SK-N-SH (cell line): ENCODE measurements at regions not wholly inside any gene's neighbourhood (a gene's known extent, or its start where the extent isn't known, plus 50 kb on each side); places are given as distances from the start of the nearest gene placed in this dataset.

Experiments
- CTCF ChIA-PET: fragments of 300-600, 350-600 bp; formaldehyde crosslinking; extraction: SDS; loops from one replicate; lab custom pipeline; 2021; lab: Yijun Ruan, JAX
- POLR2A ChIA-PET: fragments of 350-600 bp; sonication (Branson Sonifier 250); formaldehyde crosslinking; extraction: SDS; loops from one replicate; lab custom pipeline; 2020; ENCODE audit warnings: antibody characterized with exemption, inconsistent platforms; lab: Yijun Ruan, JAX
- DNase-seq: peaks from one replicate; pipeline ENCODE4 v3.0.0; 2012
- H2AFZ ChIP-seq: fragments of 200-600 bp; sonication (generic); 2 replicates; pipeline ENCODE4 v1.8.1; 2016; ENCODE audit warnings: antibody characterized with exemption, mild to moderate bottlenecking, low read depth
- H3F3A ChIP-seq: fragments of 200-600 bp; sonication (generic); replicated peaks from 2 replicates; pipeline ENCODE3; 2016; ENCODE audit warnings: antibody characterized with exemption, mild to moderate bottlenecking; ENCODE audit not compliant: insufficient read depth
- H3K27ac ChIP-seq, 2 experiments: fragments of 200-500 bp in 1 of 2; fragments of 200-600 bp in 1 of 2; sonication (Bioruptor generic) in 1 of 2; sonication (generic), shearing (Covaris generic) in 1 of 2; 2 replicates each; pipeline versions ENCODE4 v1.5.1 to v1.6.1; 2014 to 2016; ENCODE audit warnings: low read depth in 2 of 2, inconsistent platforms in 1 of 2, low read length in 1 of 2, mild to moderate bottlenecking in 1 of 2, mixed read lengths in 1 of 2
- H3K27me3 ChIP-seq: fragments of 200-600 bp; sonication (generic), shearing (Covaris generic); 2 replicates; pipeline ENCODE4 v1.6.1; 2016; ENCODE audit warnings: mixed run types; ENCODE audit not compliant: insufficient read depth
- H3K36me3 ChIP-seq, 2 experiments: fragments of 200-500 bp in 1 of 2; fragments of 200-600 bp in 1 of 2; sonication (Bioruptor generic) in 1 of 2; sonication (generic) in 1 of 2; replicated peaks in 1 of 2; 2 replicates each; pipeline versions ENCODE3 to v1.5.1; 2014 to 2016; ENCODE audit warnings: low read length in 1 of 2, mild to moderate bottlenecking in 1 of 2; ENCODE audit not compliant: insufficient read depth in 2 of 2, control insufficient read depth in 1 of 2
- H3K4me1 ChIP-seq, 2 experiments: fragments of 200-500 bp in 1 of 2; fragments of 200-600 bp in 1 of 2; sonication (Bioruptor generic) in 1 of 2; sonication (generic), shearing (Covaris generic) in 1 of 2; 2 replicates each; pipeline versions ENCODE4 v1.5.1 to v1.6.1; 2014 to 2016; ENCODE audit warnings: low read depth in 1 of 2, low read length in 1 of 2, mixed run types in 1 of 2; ENCODE audit not compliant: insufficient read depth in 2 of 2, control insufficient read depth in 1 of 2
- H3K4me2 ChIP-seq: fragments of 200-600 bp; sonication (generic), shearing (Covaris generic); 2 replicates; pipeline ENCODE4 v1.6.1; 2017; ENCODE audit warnings: mixed run types
- H3K4me3 ChIP-seq, 2 experiments: fragments of 200-500 bp in 1 of 2; fragments of 200-600 bp in 1 of 2; sonication (Bioruptor generic) in 1 of 2; sonication (generic), shearing (Covaris generic) in 1 of 2; 2 replicates each; pipeline versions ENCODE4 v1.5.1 to v1.8.1; 2014 to 2016; ENCODE audit warnings: low read depth in 2 of 2, inconsistent platforms in 1 of 2, low read length in 1 of 2, mild to moderate bottlenecking in 1 of 2, mixed read lengths in 1 of 2, moderate library complexity in 1 of 2
- H3K79me2 ChIP-seq: fragments of 200-600 bp; sonication (generic); 2 replicates; pipeline ENCODE4 v1.8.1; 2017; ENCODE audit warnings: mild to moderate bottlenecking; ENCODE audit not compliant: insufficient read depth
- H3K9ac ChIP-seq: fragments of 200-600 bp; sonication (generic); 2 replicates; pipeline ENCODE4 v1.6.1; 2017; ENCODE audit warnings: mixed run types
- H3K9me2 ChIP-seq: fragments of 200-600 bp; sonication (generic); 2 replicates; pipeline ENCODE4 v1.6.1; 2017; ENCODE audit warnings: mixed run types
- H3K9me3 ChIP-seq: fragments of 200-600 bp; sonication (generic); 2 replicates; pipeline ENCODE4 v1.6.1; 2017; ENCODE audit warnings: mixed run types, mild to moderate bottlenecking, moderate library complexity
- H4K20me1 ChIP-seq: fragments of 200-600 bp; sonication (generic); 2 replicates; pipeline ENCODE4 v1.6.1; 2017; ENCODE audit warnings: mild to moderate bottlenecking, mixed run types; ENCODE audit not compliant: insufficient read depth
- CHD2 ChIP-seq: fragments of 150-350 bp; IDR thresholded peaks from 2 replicates; pipeline ENCODE4 v1.6.1; 2018; ENCODE audit warnings: low read length; ENCODE audit not compliant: partially characterized antibody
- ELF1 ChIP-seq: IDR thresholded peaks from 2 replicates; pipeline ENCODE4 v1.4.0; 2012
- EP300 ChIP-seq, 2 experiments: IDR thresholded peaks; 2 replicates each; pipeline versions ENCODE4 v1.4.0 to v1.6.1; 2012; ENCODE audit warnings: borderline replicate concordance in 1 of 2, low read depth in 1 of 2, low read length in 1 of 2
- FOSL2 ChIP-seq: IDR thresholded peaks from 2 replicates; pipeline ENCODE4 v1.4.0; 2012; ENCODE audit warnings: low read depth, mild to moderate bottlenecking, moderate library complexity, borderline replicate concordance
- GABPA ChIP-seq: IDR thresholded peaks from 2 replicates; pipeline ENCODE4 v1.4.0; 2012; ENCODE audit warnings: low read depth, mild to moderate bottlenecking
- GATA2 ChIP-seq: sonication (generic); formaldehyde crosslinking; IDR thresholded peaks from 2 replicates; pipeline ENCODE4 v1.5.0; 2020; ENCODE audit warnings: mild to moderate bottlenecking, missing genetic modification reagents
- RAD21 ChIP-seq: IDR thresholded peaks from 2 replicates; pipeline ENCODE4 v1.6.1; 2012; ENCODE audit warnings: mild to moderate bottlenecking, low read length
- RFX5 ChIP-seq: IDR thresholded peaks from 2 replicates; pipeline ENCODE4 v1.6.1; 2012; ENCODE audit warnings: mild to moderate bottlenecking, improper control_type of control experiment, low read length
- RXRA ChIP-seq: IDR thresholded peaks from 2 replicates; pipeline ENCODE4 v1.4.0; 2012; ENCODE audit warnings: low read depth, mild to moderate bottlenecking, borderline replicate concordance
- SIN3A ChIP-seq: IDR thresholded peaks from 2 replicates; pipeline ENCODE4 v1.6.1; 2012; ENCODE audit warnings: low read depth, mild to moderate bottlenecking, low read length, moderate library complexity, borderline replicate concordance
- SMC3 ChIP-seq: IDR thresholded peaks from 2 replicates; pipeline ENCODE4 v1.6.1; 2012; ENCODE audit warnings: low read depth, low read length, improper control_type of control experiment
- TCF12 ChIP-seq: IDR thresholded peaks from 2 replicates; pipeline ENCODE4 v1.4.0; 2012
- TEAD4 ChIP-seq: IDR thresholded peaks from 2 replicates; pipeline ENCODE4 v1.4.0; 2012; ENCODE audit warnings: mild to moderate bottlenecking, borderline replicate concordance; ENCODE audit not compliant: insufficient read depth
- WGBS: methylation state at CpG from one replicate; pipeline ENCODE4 v1.1.6; 2017; ENCODE audit warnings: low lambda C conversion rate; 5-methylcytosine and 5-hydroxymethylcytosine counted together
- TF ChIP-seq, protein P1 (sequence below): IDR thresholded peaks from 2 replicates; pipeline ENCODE4 v1.6.1; 2012; ENCODE audit warnings: mild to moderate bottlenecking, low read depth, low read length, moderate library complexity
- TF ChIP-seq, protein P2 (sequence below): IDR thresholded peaks from 2 replicates; pipeline ENCODE4 v1.4.0; 2012; ENCODE audit warnings: low read depth
- TF ChIP-seq, protein P3 (sequence below): IDR thresholded peaks from 2 replicates; pipeline ENCODE4; 2012
- TF ChIP-seq, protein P4 (sequence below): fragments of 150-350 bp; IDR thresholded peaks from 2 replicates; pipeline ENCODE4 v1.6.1; 2017; ENCODE audit warnings: antibody characterized with exemption, low read length, low read depth, borderline replicate concordance

DNA sequence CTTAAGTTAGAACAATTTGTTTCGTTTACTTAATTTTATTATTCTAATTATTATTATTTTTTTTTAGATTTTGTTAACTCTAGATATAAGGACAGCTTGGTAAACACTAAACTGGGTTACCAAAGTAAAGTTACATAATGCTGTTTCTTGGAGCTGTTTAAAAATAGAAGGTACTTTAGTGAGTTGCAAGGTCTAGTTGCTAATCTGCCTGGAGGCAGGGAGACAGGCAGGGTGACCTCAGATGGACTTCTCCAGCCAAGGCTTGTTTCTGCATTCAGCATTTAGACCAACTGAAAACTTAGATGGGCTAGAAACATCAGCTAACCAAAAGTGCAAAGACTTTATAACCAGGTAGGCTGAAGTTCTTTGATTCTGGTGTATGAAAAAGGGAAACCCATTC is 336.4 kb upstream of the GRM7 start (continued):
- TF ChIP-seq, protein P1, sequence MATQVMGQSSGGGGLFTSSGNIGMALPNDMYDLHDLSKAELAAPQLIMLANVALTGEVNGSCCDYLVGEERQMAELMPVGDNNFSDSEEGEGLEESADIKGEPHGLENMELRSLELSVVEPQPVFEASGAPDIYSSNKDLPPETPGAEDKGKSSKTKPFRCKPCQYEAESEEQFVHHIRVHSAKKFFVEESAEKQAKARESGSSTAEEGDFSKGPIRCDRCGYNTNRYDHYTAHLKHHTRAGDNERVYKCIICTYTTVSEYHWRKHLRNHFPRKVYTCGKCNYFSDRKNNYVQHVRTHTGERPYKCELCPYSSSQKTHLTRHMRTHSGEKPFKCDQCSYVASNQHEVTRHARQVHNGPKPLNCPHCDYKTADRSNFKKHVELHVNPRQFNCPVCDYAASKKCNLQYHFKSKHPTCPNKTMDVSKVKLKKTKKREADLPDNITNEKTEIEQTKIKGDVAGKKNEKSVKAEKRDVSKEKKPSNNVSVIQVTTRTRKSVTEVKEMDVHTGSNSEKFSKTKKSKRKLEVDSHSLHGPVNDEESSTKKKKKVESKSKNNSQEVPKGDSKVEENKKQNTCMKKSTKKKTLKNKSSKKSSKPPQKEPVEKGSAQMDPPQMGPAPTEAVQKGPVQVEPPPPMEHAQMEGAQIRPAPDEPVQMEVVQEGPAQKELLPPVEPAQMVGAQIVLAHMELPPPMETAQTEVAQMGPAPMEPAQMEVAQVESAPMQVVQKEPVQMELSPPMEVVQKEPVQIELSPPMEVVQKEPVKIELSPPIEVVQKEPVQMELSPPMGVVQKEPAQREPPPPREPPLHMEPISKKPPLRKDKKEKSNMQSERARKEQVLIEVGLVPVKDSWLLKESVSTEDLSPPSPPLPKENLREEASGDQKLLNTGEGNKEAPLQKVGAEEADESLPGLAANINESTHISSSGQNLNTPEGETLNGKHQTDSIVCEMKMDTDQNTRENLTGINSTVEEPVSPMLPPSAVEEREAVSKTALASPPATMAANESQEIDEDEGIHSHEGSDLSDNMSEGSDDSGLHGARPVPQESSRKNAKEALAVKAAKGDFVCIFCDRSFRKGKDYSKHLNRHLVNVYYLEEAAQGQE = no peak

DNA sequence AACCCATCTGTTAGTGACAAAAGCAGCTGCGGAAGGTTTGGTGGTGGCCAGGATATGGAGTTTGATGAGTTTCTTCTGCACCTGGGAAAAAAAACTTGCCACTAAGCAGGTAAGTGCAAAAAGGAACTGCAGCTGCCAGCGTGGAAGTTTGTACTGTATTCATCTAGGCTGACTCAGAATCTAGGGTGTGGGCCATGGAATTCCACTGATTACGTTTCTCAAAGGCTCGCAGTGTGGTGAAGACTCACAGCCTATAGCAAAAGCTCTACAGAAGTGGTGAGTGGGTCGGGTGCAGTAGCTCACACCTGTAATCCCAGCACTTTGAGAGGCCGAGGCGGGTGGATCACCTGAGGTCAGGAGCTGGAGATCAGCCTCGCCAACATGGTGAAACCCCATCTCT is 334.6 kb upstream of the GRM7 start:
- no peaks in the 10 kb centered on the region for H3K79me2 ChIP-seq
- no peaks in the 10 kb centered on the region for H3K9me2 ChIP-seq
- H3K4me1 ChIP-seq = no peaks in the 10 kb centered on the region
- no peak overlapping the region for H3K4me2 ChIP-seq
- no peak overlapping the region for H2AFZ ChIP-seq
- no peak overlapping the region for H3K9ac ChIP-seq
- no peaks in the 10 kb centered on the region for H3K36me3 ChIP-seq
- ChIA-PET CTCF (no interaction called here), POLR2A (interaction anchor here (0.6 kb wide), 1 partner anchor 27 kb away, joined by 3 read pairs; no protein-coding TSS in a partner anchor)
- no peaks in the 10 kb centered on the region; the same call in 1 of the 2 replicates for H3K9me3 ChIP-seq
- no peaks in the 10 kb centered on the region for H3K27me3 ChIP-seq
- no peak overlapping the region for H3K4me3 ChIP-seq
- H3F3A ChIP-seq = no peaks in the 10 kb centered on the region
- DNase-seq = no peak
- H3K27ac ChIP-seq = no peak overlapping the region
- no peaks in the 10 kb centered on the region for H4K20me1 ChIP-seq
- 19% methylated on average over 8 of the region's 8 CpGs for WGBS
- TF ChIP-seq, protein P2, sequence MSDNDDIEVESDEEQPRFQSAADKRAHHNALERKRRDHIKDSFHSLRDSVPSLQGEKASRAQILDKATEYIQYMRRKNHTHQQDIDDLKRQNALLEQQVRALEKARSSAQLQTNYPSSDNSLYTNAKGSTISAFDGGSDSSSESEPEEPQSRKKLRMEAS = no peak
- TF ChIP-seq RFX5 (no peak), CHD2 (no peak), ELF1 (no peak), RXRA (no peak), TEAD4 (no peak), FOSL2 (no peak), SIN3A (no peak), SMC3 (no peak), EP300 (IDR thresholded peaks at IDR 0.05; ENCODE audit: borderline replicate concordance in 1 of 2, low read depth in 1 of 2, low read length in 1 of 2) (no peak), GABPA (no peak), RAD21 (no peak), GATA2 (CRISPR knock-in tag) (no peak), TCF12 (no peak)
- TF ChIP-seq, protein P3, sequence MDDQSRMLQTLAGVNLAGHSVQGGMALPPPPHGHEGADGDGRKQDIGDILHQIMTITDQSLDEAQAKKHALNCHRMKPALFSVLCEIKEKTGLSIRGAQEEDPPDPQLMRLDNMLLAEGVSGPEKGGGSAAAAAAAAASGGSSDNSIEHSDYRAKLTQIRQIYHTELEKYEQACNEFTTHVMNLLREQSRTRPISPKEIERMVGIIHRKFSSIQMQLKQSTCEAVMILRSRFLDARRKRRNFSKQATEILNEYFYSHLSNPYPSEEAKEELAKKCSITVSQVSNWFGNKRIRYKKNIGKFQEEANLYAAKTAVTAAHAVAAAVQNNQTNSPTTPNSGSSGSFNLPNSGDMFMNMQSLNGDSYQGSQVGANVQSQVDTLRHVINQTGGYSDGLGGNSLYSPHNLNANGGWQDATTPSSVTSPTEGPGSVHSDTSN = no peak
- TF ChIP-seq, protein P4, sequence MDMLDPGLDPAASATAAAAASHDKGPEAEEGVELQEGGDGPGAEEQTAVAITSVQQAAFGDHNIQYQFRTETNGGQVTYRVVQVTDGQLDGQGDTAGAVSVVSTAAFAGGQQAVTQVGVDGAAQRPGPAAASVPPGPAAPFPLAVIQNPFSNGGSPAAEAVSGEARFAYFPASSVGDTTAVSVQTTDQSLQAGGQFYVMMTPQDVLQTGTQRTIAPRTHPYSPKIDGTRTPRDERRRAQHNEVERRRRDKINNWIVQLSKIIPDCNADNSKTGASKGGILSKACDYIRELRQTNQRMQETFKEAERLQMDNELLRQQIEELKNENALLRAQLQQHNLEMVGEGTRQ = no peak
